Testis (tissue), 2 donors: ENCODE measurements at regions not wholly inside any gene's neighbourhood (a gene's known extent, or its start where the extent isn't known, plus 50 kb on each side); places are given as distances from the start of the nearest gene placed in this dataset.

ENCODE experiments used
- CTCF ChIP-seq, 3 experiments: fragments of 450-650 bp in 2 of 3; fragments of 200-600 bp in 1 of 3; sonication (generic) in 1 of 3; IDR thresholded peaks; one replicate each; pipeline ENCODE4 v1.5.1; 2016 to 2019; ENCODE audit warnings: antibody characterized with exemption in 3 of 3, mild to moderate bottlenecking in 2 of 3, moderate library complexity in 1 of 3
- POLR2A ChIP-seq: fragments of 450-650 bp; IDR thresholded peaks from one replicate; pipeline ENCODE4 v1.6.1; 2017; ENCODE audit warnings: antibody characterized with exemption, mild to moderate bottlenecking, moderate library complexity

- TF ChIP-seq POLR2A (no peak), CTCF (IDR thresholded peaks at IDR 0.05) (no peak)
Measured at GRCh38 chr6:89015971-89016370, 52.6 kb upstream of the RNGTT start.
